HEK293T (cell line): ENCODE measurements at regions not wholly inside any gene's neighbourhood (a gene's known extent, or its start where the extent isn't known, plus 50 kb on each side); places are given as distances from the start of the nearest gene placed in this dataset.
A peak's percentile ranks its signal among the peaks of the same experiment; 100 is the strongest.

Source experiments
- CTCF ChIA-PET: fragments of 350-600 bp; formaldehyde crosslinking; extraction: SDS; loops from one replicate; lab custom pipeline; 2021; ENCODE audit warnings: antibody characterized with exemption, inconsistent platforms; lab: Yijun Ruan, JAX
- POLR2A ChIA-PET: fragments of 350-600 bp; formaldehyde crosslinking; extraction: SDS; loops from one replicate; lab custom pipeline; 2020; ENCODE audit warnings: antibody characterized with exemption, inconsistent platforms; lab: Yijun Ruan, JAX
- DNase-seq: peaks from one replicate; pipeline ENCODE4 v3.0.0; 2012; ENCODE audit warnings: mixed read lengths; ENCODE audit errors: extremely low spot score
- ARNT ChIP-seq: fragments of 450-650 bp; IDR thresholded peaks from 2 replicates; pipeline ENCODE4 v1.6.1; 2017; ENCODE audit warnings: mild to moderate bottlenecking
- BHLHE40 ChIP-seq: fragments of 450-650 bp; IDR thresholded peaks from 2 replicates; pipeline ENCODE4 v1.6.1; 2016; ENCODE audit warnings: mild to moderate bottlenecking, moderate library complexity, borderline replicate concordance
- CTBP1 ChIP-seq: fragments of 450-650 bp; IDR thresholded peaks from 2 replicates; pipeline ENCODE4 v1.6.1; 2016; ENCODE audit warnings: borderline replicate concordance
- ELF4 ChIP-seq: fragments of 450-650 bp; IDR thresholded peaks from 2 replicates; pipeline ENCODE4 v1.6.1; 2017; ENCODE audit warnings: antibody characterized with exemption
- FOXA1 ChIP-seq: fragments of 450-650 bp; IDR thresholded peaks from 2 replicates; pipeline ENCODE4 v1.6.1; 2016; ENCODE audit warnings: mild to moderate bottlenecking
- FOXK2 ChIP-seq: fragments of 450-650 bp; IDR thresholded peaks from 2 replicates; pipeline ENCODE4 v1.6.1; 2016; ENCODE audit warnings: mild to moderate bottlenecking
- FOXM1 ChIP-seq: fragments of 450-650 bp; IDR thresholded peaks from 2 replicates; pipeline ENCODE4 v1.6.1; 2017; ENCODE audit warnings: mild to moderate bottlenecking, borderline replicate concordance
- HDGF ChIP-seq: fragments of 450-650 bp; IDR thresholded peaks from 2 replicates; pipeline ENCODE4 v1.6.1; 2017; ENCODE audit warnings: antibody characterized with exemption, borderline replicate concordance
- L3MBTL2 ChIP-seq: fragments of 450-650 bp; conservative IDR thresholded peaks from 2 replicates; pipeline ENCODE4 v1.6.1; 2016; ENCODE audit warnings: mild to moderate bottlenecking
- LEF1 ChIP-seq: fragments of 450-650 bp; IDR thresholded peaks from 2 replicates; pipeline ENCODE4 v1.6.1; 2017; ENCODE audit warnings: mild to moderate bottlenecking, borderline replicate concordance
- NFRKB ChIP-seq: fragments of 450-650 bp; IDR thresholded peaks from 2 replicates; pipeline ENCODE4 v1.6.1; 2016; ENCODE audit warnings: mild to moderate bottlenecking, moderate library complexity
- SP1 ChIP-seq: fragments of 450-650 bp; IDR thresholded peaks from 2 replicates; pipeline ENCODE4 v1.6.1; 2017
- SUZ12 ChIP-seq: fragments of 450-650 bp; IDR thresholded peaks from 2 replicates; pipeline ENCODE4 v1.6.1; 2016; ENCODE audit warnings: mild to moderate bottlenecking
- TARDBP ChIP-seq: fragments of 450-650 bp; IDR thresholded peaks from 2 replicates; pipeline ENCODE4 v1.6.1; 2016
- ZNF384 ChIP-seq: fragments of 450-650 bp; IDR thresholded peaks from 2 replicates; pipeline ENCODE4 v1.6.1; 2016
- TF ChIP-seq, protein P1 (sequence below): fragments of 450-650 bp; IDR thresholded peaks from 2 replicates; pipeline ENCODE4 v1.6.1; 2016

DNA sequence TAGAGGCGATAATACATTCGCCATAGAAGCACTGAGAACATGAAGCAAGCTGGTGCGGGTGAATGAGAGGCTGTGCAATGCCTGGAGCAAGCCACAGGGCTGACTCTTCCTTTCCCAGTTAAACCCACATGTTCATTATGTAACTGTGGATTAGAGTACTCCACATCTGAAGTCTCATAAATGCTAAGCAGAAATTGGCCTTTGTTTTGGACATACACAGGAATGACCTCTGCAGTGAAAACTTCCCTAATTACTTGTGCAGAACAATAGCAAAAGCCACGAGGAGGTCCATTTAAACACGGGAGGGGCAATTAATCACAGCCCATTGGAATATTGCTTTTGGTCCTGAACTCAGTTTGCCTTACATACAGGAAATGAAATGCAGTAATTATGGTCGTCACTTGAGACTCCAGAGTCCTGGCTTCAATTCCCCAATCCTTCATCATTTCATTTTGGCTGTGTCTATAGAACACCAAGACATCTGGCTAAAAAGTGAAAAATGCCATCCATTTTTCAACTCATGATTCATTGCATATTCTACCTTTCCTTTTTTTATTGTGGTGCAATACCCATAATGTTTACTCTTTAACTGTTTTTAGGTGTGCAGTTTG lies 78.7 kb upstream of the CXCL12 start:
- TF ChIP-seq FOXM1: no peak
- TF ChIP-seq NFRKB: no peak
- TF ChIP-seq CTBP1: no peak
- TF ChIP-seq LEF1: no peak
- TF ChIP-seq SP1: no peak
- TF ChIP-seq FOXA1: no peak
- TF ChIP-seq ARNT: no peak
- ChIA-PET CTCF (no interaction called here), POLR2A (no interaction called here)
- no peak for DNase-seq

DNA sequence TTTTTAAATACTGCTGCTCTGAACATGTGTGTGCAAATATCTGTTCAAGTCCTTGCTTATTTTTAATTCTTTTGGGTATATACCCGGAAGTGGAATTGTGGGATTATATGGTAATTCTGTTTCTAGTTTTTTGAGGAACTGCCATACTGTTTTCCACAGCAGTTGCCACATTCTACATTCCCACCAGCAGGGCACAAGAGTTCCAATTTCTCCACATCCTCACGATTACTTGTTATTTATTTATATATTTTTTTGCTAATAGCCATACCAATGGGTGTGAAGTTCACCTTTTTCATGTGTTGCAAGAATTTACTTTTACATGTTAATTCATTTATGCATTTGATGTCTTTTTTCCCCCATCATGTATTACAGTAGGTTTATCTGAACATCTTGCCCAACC lies 79.6 kb upstream of the CXCL12 start:
- no peak for DNase-seq
- TF ChIP-seq NFRKB: no peak
- no peak for TF ChIP-seq ARNT
- TF ChIP-seq LEF1: no peak
- TF ChIP-seq SP1: no peak
- TF ChIP-seq TARDBP: no peak
- TF ChIP-seq CTBP1: no peak
- TF ChIP-seq ZNF384: no peak
- TF ChIP-seq FOXK2: no peak
- TF ChIP-seq FOXM1: no peak
- no peak for TF ChIP-seq ELF4
- TF ChIP-seq FOXA1: no peak
- TF ChIP-seq BHLHE40: no peak
- no peak for TF ChIP-seq L3MBTL2
- TF ChIP-seq, protein P1, sequence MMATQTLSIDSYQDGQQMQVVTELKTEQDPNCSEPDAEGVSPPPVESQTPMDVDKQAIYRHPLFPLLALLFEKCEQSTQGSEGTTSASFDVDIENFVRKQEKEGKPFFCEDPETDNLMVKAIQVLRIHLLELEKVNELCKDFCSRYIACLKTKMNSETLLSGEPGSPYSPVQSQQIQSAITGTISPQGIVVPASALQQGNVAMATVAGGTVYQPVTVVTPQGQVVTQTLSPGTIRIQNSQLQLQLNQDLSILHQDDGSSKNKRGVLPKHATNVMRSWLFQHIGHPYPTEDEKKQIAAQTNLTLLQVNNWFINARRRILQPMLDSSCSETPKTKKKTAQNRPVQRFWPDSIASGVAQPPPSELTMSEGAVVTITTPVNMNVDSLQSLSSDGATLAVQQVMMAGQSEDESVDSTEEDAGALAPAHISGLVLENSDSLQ: no peak
- no peak for TF ChIP-seq SUZ12
- ChIA-PET POLR2A (no interaction called here), CTCF (interaction anchor here (0.7 kb wide), 1 partner anchor 155 kb away, joined by 4 read pairs; no protein-coding TSS in a partner anchor)

DNA sequence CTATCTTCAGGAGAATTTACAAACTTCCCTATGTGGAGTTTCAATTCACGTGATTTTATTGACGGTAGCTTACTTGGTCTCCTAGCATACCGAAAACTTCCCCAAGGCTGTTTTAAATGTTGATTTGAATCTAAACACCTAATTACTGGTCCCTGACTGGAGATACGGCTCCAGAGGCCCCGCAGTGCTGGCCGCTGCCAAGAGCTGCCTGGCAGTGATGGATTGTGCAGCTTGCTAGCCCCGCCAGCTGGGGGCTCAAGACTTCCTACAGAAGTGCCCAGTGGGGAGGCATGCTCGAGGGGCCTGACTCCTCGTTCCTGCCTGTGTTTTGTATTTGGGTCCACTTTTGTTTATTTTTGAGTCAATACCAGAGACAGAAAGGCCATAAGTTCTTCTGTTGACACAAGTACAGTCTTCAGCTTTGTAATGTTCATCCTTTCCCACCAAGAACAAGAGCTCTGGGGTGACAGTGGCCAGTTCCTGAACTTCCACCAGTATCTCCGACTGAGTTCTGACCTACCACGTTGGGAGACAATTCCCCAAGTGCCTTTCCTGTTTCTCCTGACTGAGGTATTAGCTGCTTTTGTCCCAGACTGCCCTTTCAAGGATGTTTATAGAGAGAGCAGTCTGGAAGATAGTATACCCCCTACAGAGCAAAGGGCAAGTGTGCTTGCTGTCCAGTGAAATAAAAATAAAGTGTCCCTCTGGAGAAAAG lies 80.7 kb upstream of the CXCL12 start:
- CTCF ChIA-PET: interaction anchor here (0.7 to 0.9 kb wide), 2 partner anchors 36 to 49 kb away, joined by 3 to 4 read pairs; no protein-coding TSS in a partner anchor

DNA sequence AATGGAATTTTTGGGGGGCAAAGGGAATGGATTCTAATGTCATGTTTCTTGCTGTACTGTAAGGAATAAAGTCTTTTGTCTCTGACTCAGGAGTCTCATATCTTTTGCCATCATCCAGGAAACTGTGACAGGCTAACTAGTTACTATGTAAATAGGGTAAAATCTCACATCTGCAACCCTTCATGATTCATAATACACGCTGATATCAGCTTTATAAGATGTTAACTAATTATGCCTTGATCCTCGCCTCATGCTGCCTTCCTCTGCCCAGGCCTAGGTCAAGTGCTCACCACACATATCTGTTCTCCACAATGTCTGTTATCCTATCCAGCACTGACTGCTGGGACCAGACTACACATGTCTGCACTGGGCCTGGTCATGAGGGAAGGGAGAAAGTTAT lies 81.3 kb upstream of the CXCL12 start:
- no peak for TF ChIP-seq LEF1
- TF ChIP-seq SUZ12: no peak
- TF ChIP-seq ARNT: no peak
- TF ChIP-seq, protein P1: no peak
- TF ChIP-seq FOXK2: no peak
- no peak for TF ChIP-seq L3MBTL2
- TF ChIP-seq SP1: no peak
- no peak for TF ChIP-seq ZNF384
- no peak for TF ChIP-seq FOXM1
- no peak for TF ChIP-seq FOXA1
- TF ChIP-seq ELF4: no peak
- no peak for TF ChIP-seq HDGF
- TF ChIP-seq BHLHE40: no peak
- no peak for TF ChIP-seq CTBP1
- no peak for TF ChIP-seq TARDBP
- no peak for TF ChIP-seq NFRKB
- POLR2A ChIA-PET: no interaction called here

More for the DNA sequence above, 80.7 kb upstream of the CXCL12 start:
- POLR2A ChIA-PET: no interaction called here
- TF ChIP-seq ZNF384: no peak
- TF ChIP-seq, protein P1: peak; percentile 95
- peak; percentile 40 for DNase-seq

DNA sequence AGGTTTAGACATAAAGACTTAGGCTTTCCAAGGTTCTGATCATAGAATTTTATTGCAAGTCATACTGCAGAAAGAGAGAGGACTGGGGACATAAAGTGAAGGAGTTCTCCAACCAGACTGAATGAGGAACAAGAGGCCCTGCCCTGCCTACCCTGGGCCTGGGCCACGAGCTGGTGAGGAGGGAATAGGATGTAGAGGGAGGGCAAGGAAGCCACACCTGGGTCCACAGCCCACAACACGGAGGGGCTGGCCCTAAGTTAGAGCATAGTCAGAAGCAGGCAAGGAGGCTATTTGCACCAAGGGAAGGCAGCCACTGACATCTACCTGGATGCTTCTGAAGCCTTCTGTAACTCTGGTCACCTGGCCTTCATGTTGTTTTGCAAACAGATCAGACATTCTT lies 82.2 kb upstream of the CXCL12 start:
- POLR2A ChIA-PET: no interaction called here
- CTCF ChIA-PET: interaction anchor here (0.7 kb wide), 1 partner anchor 1253 kb away, joined by 3 read pairs; no protein-coding TSS in a partner anchor
- no peak for DNase-seq
- no peak for TF ChIP-seq BHLHE40

More for the DNA sequence above, 81.3 kb upstream of the CXCL12 start:
- no peak for DNase-seq
- CTCF ChIA-PET: interaction anchor here (0.7 kb wide), 1 partner anchor 1252 kb away, joined by 3 read pairs; no protein-coding TSS in a partner anchor

DNA sequence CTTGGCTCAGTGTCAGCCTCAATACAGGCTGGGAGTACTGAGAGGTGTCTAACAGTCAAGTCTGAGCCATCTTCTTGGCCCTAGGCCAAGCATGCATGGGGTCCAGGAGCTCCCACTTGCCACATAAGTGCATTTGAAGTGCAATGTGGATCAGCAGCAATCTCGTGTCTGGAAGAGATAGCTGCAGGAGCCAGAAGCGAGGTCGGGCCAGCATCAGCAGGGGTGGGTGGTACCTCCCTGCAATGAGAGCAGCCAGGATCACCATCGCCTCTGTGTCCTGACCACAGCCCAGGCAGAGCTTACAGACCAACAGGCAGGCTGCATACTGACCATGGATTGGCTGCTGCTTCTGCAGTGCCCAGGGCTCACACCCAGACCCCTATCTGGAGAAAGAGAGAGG lies 83.0 kb upstream of the CXCL12 start:
- no peak for DNase-seq
- ChIA-PET POLR2A (no interaction called here), CTCF (no interaction called here)
- TF ChIP-seq NFRKB: no peak
- TF ChIP-seq SUZ12: no peak
- TF ChIP-seq BHLHE40: no peak
- no peak for TF ChIP-seq FOXK2
- TF ChIP-seq FOXM1: no peak
- no peak for TF ChIP-seq ARNT
- TF ChIP-seq FOXA1: no peak
